ENCODE measurements at regions not wholly inside any gene's neighbourhood (a gene's known extent, or its start where the extent isn't known, plus 50 kb on each side); places are given as distances from the start of the nearest gene placed in this dataset.

GRCh38 chr13:47110833-47111240 is 214.0 kb upstream of the HTR2A start:
- no peak overlapping the region for H3K4me3 ChIP-seq (replicated peaks; ENCODE audit: low read depth, low read length)
- DNase-seq (ENCODE audit: low read depth), result no peak
- TF ChIP-seq, protein P1, sequence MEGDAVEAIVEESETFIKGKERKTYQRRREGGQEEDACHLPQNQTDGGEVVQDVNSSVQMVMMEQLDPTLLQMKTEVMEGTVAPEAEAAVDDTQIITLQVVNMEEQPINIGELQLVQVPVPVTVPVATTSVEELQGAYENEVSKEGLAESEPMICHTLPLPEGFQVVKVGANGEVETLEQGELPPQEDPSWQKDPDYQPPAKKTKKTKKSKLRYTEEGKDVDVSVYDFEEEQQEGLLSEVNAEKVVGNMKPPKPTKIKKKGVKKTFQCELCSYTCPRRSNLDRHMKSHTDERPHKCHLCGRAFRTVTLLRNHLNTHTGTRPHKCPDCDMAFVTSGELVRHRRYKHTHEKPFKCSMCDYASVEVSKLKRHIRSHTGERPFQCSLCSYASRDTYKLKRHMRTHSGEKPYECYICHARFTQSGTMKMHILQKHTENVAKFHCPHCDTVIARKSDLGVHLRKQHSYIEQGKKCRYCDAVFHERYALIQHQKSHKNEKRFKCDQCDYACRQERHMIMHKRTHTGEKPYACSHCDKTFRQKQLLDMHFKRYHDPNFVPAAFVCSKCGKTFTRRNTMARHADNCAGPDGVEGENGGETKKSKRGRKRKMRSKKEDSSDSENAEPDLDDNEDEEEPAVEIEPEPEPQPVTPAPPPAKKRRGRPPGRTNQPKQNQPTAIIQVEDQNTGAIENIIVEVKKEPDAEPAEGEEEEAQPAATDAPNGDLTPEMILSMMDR (IDR thresholded peaks at IDR 0.05; ENCODE audit: low read length, missing control alignments), result no peak

GRCh38 chr13:47110141-47110540 is 213.3 kb upstream of the HTR2A start:
- DNase-seq (ENCODE audit: low read depth), result no peak
- no peak overlapping the region for H3K4me3 ChIP-seq (replicated peaks; ENCODE audit: low read depth, low read length)
- TF ChIP-seq, protein P1 (IDR thresholded peaks at IDR 0.05; ENCODE audit: low read length, missing control alignments), result no peak

DNA sequence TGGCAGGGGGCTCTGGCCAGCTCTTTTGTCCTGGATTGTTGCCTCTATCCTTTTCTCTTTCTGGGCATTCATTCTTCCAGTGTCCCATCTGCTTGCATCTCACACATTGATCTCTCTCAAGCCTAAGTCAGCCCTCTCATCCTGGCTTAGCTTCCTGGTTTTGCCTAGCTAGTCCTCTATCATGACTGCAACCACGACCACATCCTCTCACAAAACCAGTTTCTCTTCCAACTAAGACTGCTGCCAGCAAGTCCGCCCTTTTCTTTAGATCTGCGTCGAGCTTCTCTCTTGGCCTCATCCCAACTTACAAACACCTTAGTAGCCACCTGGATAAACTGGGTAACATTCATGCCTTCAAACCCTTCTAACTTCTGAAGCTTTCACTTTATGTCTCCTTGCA is 212.2 kb upstream of the HTR2A start:
- TF ChIP-seq, protein P1 (IDR thresholded peaks at IDR 0.05; ENCODE audit: low read length, missing control alignments), result no peak
- no peak for DNase-seq (ENCODE audit: low read depth)
- H3K4me3 ChIP-seq (replicated peaks; ENCODE audit: low read depth, low read length), result no peak overlapping the region

- TF ChIP-seq, protein P1 (IDR thresholded peaks at IDR 0.05; ENCODE audit: low read length, missing control alignments), result no peak
- no peak for DNase-seq (ENCODE audit: low read depth)
- no peak overlapping the region for H3K4me3 ChIP-seq (replicated peaks; ENCODE audit: low read depth, low read length)
Measured at GRCh38 chr13:47100214-47100853, 203.5 kb upstream of the HTR2A start.

GRCh38 chr13:47094734-47095434 is 198.0 kb upstream of the HTR2A start:
- TF ChIP-seq, protein P1 (IDR thresholded peaks at IDR 0.05; ENCODE audit: low read length, missing control alignments), result no peak
- H3K4me3 ChIP-seq (replicated peaks; ENCODE audit: low read depth, low read length), result no peak overlapping the region
- no peak for DNase-seq (ENCODE audit: low read depth)

DNA sequence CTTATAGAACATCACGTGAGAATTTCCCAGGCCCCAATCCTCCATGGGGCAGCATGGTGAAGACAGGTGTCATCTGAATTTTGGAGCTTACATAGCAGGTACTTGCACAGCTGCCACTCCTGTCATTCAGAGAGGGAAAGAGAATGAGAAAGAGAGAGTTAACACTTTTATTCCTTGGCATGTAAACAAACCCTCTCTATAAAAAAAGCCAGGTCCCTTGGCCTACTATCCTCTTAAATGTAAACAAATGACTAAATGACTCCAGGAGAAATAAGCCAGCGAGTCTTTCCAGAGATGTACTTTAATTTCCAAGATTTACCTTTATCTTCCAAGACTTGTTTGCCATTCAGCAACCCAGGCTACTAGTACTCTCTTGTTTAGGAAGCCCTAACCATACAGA is 195.3 kb upstream of the HTR2A start:
- no peak overlapping the region for H3K4me3 ChIP-seq (replicated peaks; ENCODE audit: low read depth, low read length)
- TF ChIP-seq, protein P1 (IDR thresholded peaks at IDR 0.05; ENCODE audit: low read length, missing control alignments), result no peak
- DNase-seq (ENCODE audit: low read depth), result no peak

- no peak overlapping the region for H3K4me3 ChIP-seq (replicated peaks; ENCODE audit: low read depth, low read length)
- DNase-seq (ENCODE audit: low read depth), result peak; percentile 38
- TF ChIP-seq, protein P1 (IDR thresholded peaks at IDR 0.05; ENCODE audit: low read length, missing control alignments), result no peak
Measured at GRCh38 chr13:47087841-47088240, 191.0 kb upstream of the HTR2A start.
